SK-N-SH (cell line): ENCODE measurements at regions not wholly inside any gene's neighbourhood (a gene's known extent, or its start where the extent isn't known, plus 50 kb on each side); places are given as distances from the start of the nearest gene placed in this dataset.

Experiments used
- CTCF ChIA-PET: fragments of 300-600, 350-600 bp; formaldehyde crosslinking; extraction: SDS; loops from one replicate; lab custom pipeline; 2021; lab: Yijun Ruan, JAX
- POLR2A ChIA-PET: fragments of 350-600 bp; sonication (Branson Sonifier 250); formaldehyde crosslinking; extraction: SDS; loops from one replicate; lab custom pipeline; 2020; ENCODE audit warnings: antibody characterized with exemption, inconsistent platforms; lab: Yijun Ruan, JAX
- DNase-seq: peaks from one replicate; pipeline ENCODE4 v3.0.0; 2012
- H2AFZ ChIP-seq: fragments of 200-600 bp; sonication (generic); 2 replicates; pipeline ENCODE4 v1.8.1; 2016; ENCODE audit warnings: antibody characterized with exemption, mild to moderate bottlenecking, low read depth
- H3F3A ChIP-seq: fragments of 200-600 bp; sonication (generic); replicated peaks from 2 replicates; pipeline ENCODE3; 2016; ENCODE audit warnings: antibody characterized with exemption, mild to moderate bottlenecking; ENCODE audit not compliant: insufficient read depth
- H3K27ac ChIP-seq, 2 experiments: fragments of 200-500 bp in 1 of 2; fragments of 200-600 bp in 1 of 2; sonication (Bioruptor generic) in 1 of 2; sonication (generic), shearing (Covaris generic) in 1 of 2; 2 replicates each; pipeline versions ENCODE4 v1.5.1 to v1.6.1; 2014 to 2016; ENCODE audit warnings: low read depth in 2 of 2, inconsistent platforms in 1 of 2, low read length in 1 of 2, mild to moderate bottlenecking in 1 of 2, mixed read lengths in 1 of 2
- H3K27me3 ChIP-seq: fragments of 200-600 bp; sonication (generic), shearing (Covaris generic); 2 replicates; pipeline ENCODE4 v1.6.1; 2016; ENCODE audit warnings: mixed run types; ENCODE audit not compliant: insufficient read depth
- H3K36me3 ChIP-seq, 2 experiments: fragments of 200-500 bp in 1 of 2; fragments of 200-600 bp in 1 of 2; sonication (Bioruptor generic) in 1 of 2; sonication (generic) in 1 of 2; replicated peaks in 1 of 2; 2 replicates each; pipeline versions ENCODE3 to v1.5.1; 2014 to 2016; ENCODE audit warnings: low read length in 1 of 2, mild to moderate bottlenecking in 1 of 2; ENCODE audit not compliant: insufficient read depth in 2 of 2, control insufficient read depth in 1 of 2
- H3K4me1 ChIP-seq, 2 experiments: fragments of 200-500 bp in 1 of 2; fragments of 200-600 bp in 1 of 2; sonication (Bioruptor generic) in 1 of 2; sonication (generic), shearing (Covaris generic) in 1 of 2; 2 replicates each; pipeline versions ENCODE4 v1.5.1 to v1.6.1; 2014 to 2016; ENCODE audit warnings: low read depth in 1 of 2, low read length in 1 of 2, mixed run types in 1 of 2; ENCODE audit not compliant: insufficient read depth in 2 of 2, control insufficient read depth in 1 of 2
- H3K4me2 ChIP-seq: fragments of 200-600 bp; sonication (generic), shearing (Covaris generic); 2 replicates; pipeline ENCODE4 v1.6.1; 2017; ENCODE audit warnings: mixed run types
- H3K4me3 ChIP-seq, 2 experiments: fragments of 200-500 bp in 1 of 2; fragments of 200-600 bp in 1 of 2; sonication (Bioruptor generic) in 1 of 2; sonication (generic), shearing (Covaris generic) in 1 of 2; 2 replicates each; pipeline versions ENCODE4 v1.5.1 to v1.8.1; 2014 to 2016; ENCODE audit warnings: low read depth in 2 of 2, inconsistent platforms in 1 of 2, low read length in 1 of 2, mild to moderate bottlenecking in 1 of 2, mixed read lengths in 1 of 2, moderate library complexity in 1 of 2
- H3K79me2 ChIP-seq: fragments of 200-600 bp; sonication (generic); 2 replicates; pipeline ENCODE4 v1.8.1; 2017; ENCODE audit warnings: mild to moderate bottlenecking; ENCODE audit not compliant: insufficient read depth
- H3K9ac ChIP-seq: fragments of 200-600 bp; sonication (generic); 2 replicates; pipeline ENCODE4 v1.6.1; 2017; ENCODE audit warnings: mixed run types
- H3K9me2 ChIP-seq: fragments of 200-600 bp; sonication (generic); 2 replicates; pipeline ENCODE4 v1.6.1; 2017; ENCODE audit warnings: mixed run types
- H3K9me3 ChIP-seq: fragments of 200-600 bp; sonication (generic); 2 replicates; pipeline ENCODE4 v1.6.1; 2017; ENCODE audit warnings: mixed run types, mild to moderate bottlenecking, moderate library complexity
- H4K20me1 ChIP-seq: fragments of 200-600 bp; sonication (generic); 2 replicates; pipeline ENCODE4 v1.6.1; 2017; ENCODE audit warnings: mild to moderate bottlenecking, mixed run types; ENCODE audit not compliant: insufficient read depth
- EP300 ChIP-seq, 2 experiments: IDR thresholded peaks; 2 replicates each; pipeline versions ENCODE4 v1.4.0 to v1.6.1; 2012; ENCODE audit warnings: borderline replicate concordance in 1 of 2, low read depth in 1 of 2, low read length in 1 of 2
- FOSL2 ChIP-seq: IDR thresholded peaks from 2 replicates; pipeline ENCODE4 v1.4.0; 2012; ENCODE audit warnings: low read depth, mild to moderate bottlenecking, moderate library complexity, borderline replicate concordance
- IRF3 ChIP-seq: fragments of 150-350 bp; IDR thresholded peaks from 2 replicates; pipeline ENCODE4 v1.6.1; 2016; ENCODE audit warnings: mild to moderate bottlenecking, low read depth, low read length
- JUND ChIP-seq: IDR thresholded peaks from 2 replicates; pipeline ENCODE4 v1.4.0; 2012
- MEF2A ChIP-seq: IDR thresholded peaks from 2 replicates; pipeline ENCODE4 v1.4.0; 2012; ENCODE audit warnings: low read depth, borderline replicate concordance
- NFIC ChIP-seq: IDR thresholded peaks from 2 replicates; pipeline ENCODE4 v1.4.0; 2012; ENCODE audit warnings: borderline replicate concordance
- NRF1 ChIP-seq: IDR thresholded peaks from 2 replicates; pipeline ENCODE4 v1.6.1; 2012; ENCODE audit warnings: low read depth, mild to moderate bottlenecking, low read length
- POLR2AphosphoS5 ChIP-seq: IDR thresholded peaks from 2 replicates; pipeline ENCODE4 v1.6.1; 2012; ENCODE audit warnings: low read depth, low read length
- RXRA ChIP-seq: IDR thresholded peaks from 2 replicates; pipeline ENCODE4 v1.4.0; 2012; ENCODE audit warnings: low read depth, mild to moderate bottlenecking, borderline replicate concordance
- TAF1 ChIP-seq: IDR thresholded peaks from 2 replicates; pipeline ENCODE4 v1.6.1; 2012; ENCODE audit warnings: low read depth, mild to moderate bottlenecking, low read length, moderate library complexity, borderline replicate concordance
- TCF12 ChIP-seq: IDR thresholded peaks from 2 replicates; pipeline ENCODE4 v1.4.0; 2012
- YY1 ChIP-seq: IDR thresholded peaks from 2 replicates; pipeline ENCODE4 v1.4.0; 2012; ENCODE audit warnings: low read depth, mild to moderate bottlenecking
- WGBS: methylation state at CpG from one replicate; pipeline ENCODE4 v1.1.6; 2017; ENCODE audit warnings: low lambda C conversion rate; 5-methylcytosine and 5-hydroxymethylcytosine counted together
- TF ChIP-seq, protein P1 (sequence below): IDR thresholded peaks from 2 replicates; pipeline ENCODE4 v1.6.1; 2012; ENCODE audit warnings: mild to moderate bottlenecking, low read depth, low read length, moderate library complexity
- TF ChIP-seq, protein P2 (sequence below): fragments of 150-350 bp; IDR thresholded peaks from 2 replicates; pipeline ENCODE4 v1.6.1; 2017; ENCODE audit warnings: antibody characterized with exemption, low read length, low read depth, borderline replicate concordance
- TF ChIP-seq, protein P3 (sequence below): IDR thresholded peaks from 2 replicates; pipeline ENCODE4 v1.4.0; 2012; ENCODE audit warnings: low read depth, borderline replicate concordance

- WGBS: 34% methylated on average over 7 of the region's 7 CpGs
These were observed 1695.4 kb upstream of the WWC1 start for GRCh38 chr5:166596043-166596442.

DNA sequence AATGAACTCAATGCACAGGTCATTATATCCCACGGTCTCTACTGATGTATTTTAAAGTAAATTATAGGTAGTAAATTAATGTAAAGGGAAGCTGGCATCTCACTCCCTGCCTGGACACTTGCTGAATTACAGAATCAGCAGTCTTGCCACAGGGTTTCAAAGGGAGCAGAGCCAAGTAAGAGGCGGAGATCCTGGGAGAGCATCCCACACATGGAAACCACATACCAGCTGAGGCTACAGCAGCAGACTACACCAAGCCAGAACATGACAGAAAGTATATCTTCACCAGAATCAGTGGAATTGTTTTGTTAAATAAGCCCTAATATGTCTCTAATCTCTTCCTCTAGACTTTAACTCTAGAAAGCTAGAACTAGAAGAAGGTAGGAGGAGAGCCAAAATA lies 1689.2 kb upstream of the WWC1 start:
- DNase-seq: no peak
- no peaks in the 10 kb centered on the region; a peak in 1 of 4 replicates for H3K4me1 ChIP-seq
- no peak overlapping the region for H3K9ac ChIP-seq
- no peaks in the 10 kb centered on the region for H3F3A ChIP-seq
- H3K27ac ChIP-seq: no peak overlapping the region
- no peaks in the 10 kb centered on the region for H3K9me2 ChIP-seq
- ChIA-PET POLR2A (no interaction called here), CTCF (no interaction called here)
- H3K4me2 ChIP-seq: no peak overlapping the region
- no peak overlapping the region for H2AFZ ChIP-seq
- H3K36me3 ChIP-seq: no peaks in the 10 kb centered on the region
- H3K27me3 ChIP-seq: no peaks in the 10 kb centered on the region
- H3K4me3 ChIP-seq: no peak overlapping the region
- 23% methylated on average over 2 of the region's 2 CpGs for WGBS
- no peaks in the 10 kb centered on the region for H4K20me1 ChIP-seq
- no peak for TF ChIP-seq NFIC
- no peak for TF ChIP-seq MEF2A
- TF ChIP-seq, protein P1, sequence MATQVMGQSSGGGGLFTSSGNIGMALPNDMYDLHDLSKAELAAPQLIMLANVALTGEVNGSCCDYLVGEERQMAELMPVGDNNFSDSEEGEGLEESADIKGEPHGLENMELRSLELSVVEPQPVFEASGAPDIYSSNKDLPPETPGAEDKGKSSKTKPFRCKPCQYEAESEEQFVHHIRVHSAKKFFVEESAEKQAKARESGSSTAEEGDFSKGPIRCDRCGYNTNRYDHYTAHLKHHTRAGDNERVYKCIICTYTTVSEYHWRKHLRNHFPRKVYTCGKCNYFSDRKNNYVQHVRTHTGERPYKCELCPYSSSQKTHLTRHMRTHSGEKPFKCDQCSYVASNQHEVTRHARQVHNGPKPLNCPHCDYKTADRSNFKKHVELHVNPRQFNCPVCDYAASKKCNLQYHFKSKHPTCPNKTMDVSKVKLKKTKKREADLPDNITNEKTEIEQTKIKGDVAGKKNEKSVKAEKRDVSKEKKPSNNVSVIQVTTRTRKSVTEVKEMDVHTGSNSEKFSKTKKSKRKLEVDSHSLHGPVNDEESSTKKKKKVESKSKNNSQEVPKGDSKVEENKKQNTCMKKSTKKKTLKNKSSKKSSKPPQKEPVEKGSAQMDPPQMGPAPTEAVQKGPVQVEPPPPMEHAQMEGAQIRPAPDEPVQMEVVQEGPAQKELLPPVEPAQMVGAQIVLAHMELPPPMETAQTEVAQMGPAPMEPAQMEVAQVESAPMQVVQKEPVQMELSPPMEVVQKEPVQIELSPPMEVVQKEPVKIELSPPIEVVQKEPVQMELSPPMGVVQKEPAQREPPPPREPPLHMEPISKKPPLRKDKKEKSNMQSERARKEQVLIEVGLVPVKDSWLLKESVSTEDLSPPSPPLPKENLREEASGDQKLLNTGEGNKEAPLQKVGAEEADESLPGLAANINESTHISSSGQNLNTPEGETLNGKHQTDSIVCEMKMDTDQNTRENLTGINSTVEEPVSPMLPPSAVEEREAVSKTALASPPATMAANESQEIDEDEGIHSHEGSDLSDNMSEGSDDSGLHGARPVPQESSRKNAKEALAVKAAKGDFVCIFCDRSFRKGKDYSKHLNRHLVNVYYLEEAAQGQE: no peak
- TF ChIP-seq EP300 (IDR thresholded peaks at IDR 0.05; ENCODE audit: borderline replicate concordance in 1 of 2, low read depth in 1 of 2, low read length in 1 of 2): no peak
- no peak for TF ChIP-seq TAF1
- no peak for TF ChIP-seq NRF1
- TF ChIP-seq IRF3: no peak
- TF ChIP-seq TCF12: no peak
- no peaks in the 10 kb centered on the region for H3K79me2 ChIP-seq
- peaks cover 5% of the 10 kb centered on the region; the same call in 1 of the 2 replicates for H3K9me3 ChIP-seq

More at GRCh38 chr5:166596043-166596442, 1695.4 kb upstream of the WWC1 start:
- CTCF ChIA-PET: interaction anchor here (0.6 kb wide), 1 partner anchor 60 kb away, joined by 4 read pairs; no protein-coding TSS in a partner anchor
- Histone ChIP-seq H3K4me1 (no peaks in the 10 kb centered on the region), H3F3A (no peaks in the 10 kb centered on the region), H3K27ac (no peak overlapping the region), H3K9ac (no peak overlapping the region), H3K9me3 (no peaks in the 10 kb centered on the region), H3K79me2 (no peaks in the 10 kb centered on the region), H3K9me2 (no peaks in the 10 kb centered on the region), H3K4me2 (no peak overlapping the region), H4K20me1 (no peaks in the 10 kb centered on the region), H3K27me3 (no peaks in the 10 kb centered on the region), H2AFZ (no peak overlapping the region), H3K36me3 (no peaks in the 10 kb centered on the region), H3K4me3 (no peak overlapping the region)
- DNase-seq: no peak
- TF ChIP-seq POLR2AphosphoS5: no peak
- TF ChIP-seq TAF1: no peak
- TF ChIP-seq RXRA: no peak
- no peak for TF ChIP-seq FOSL2
- TF ChIP-seq YY1: no peak
- TF ChIP-seq, protein P2, sequence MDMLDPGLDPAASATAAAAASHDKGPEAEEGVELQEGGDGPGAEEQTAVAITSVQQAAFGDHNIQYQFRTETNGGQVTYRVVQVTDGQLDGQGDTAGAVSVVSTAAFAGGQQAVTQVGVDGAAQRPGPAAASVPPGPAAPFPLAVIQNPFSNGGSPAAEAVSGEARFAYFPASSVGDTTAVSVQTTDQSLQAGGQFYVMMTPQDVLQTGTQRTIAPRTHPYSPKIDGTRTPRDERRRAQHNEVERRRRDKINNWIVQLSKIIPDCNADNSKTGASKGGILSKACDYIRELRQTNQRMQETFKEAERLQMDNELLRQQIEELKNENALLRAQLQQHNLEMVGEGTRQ: no peak
- TF ChIP-seq NFIC: no peak
- TF ChIP-seq EP300 (IDR thresholded peaks at IDR 0.05; ENCODE audit: borderline replicate concordance in 1 of 2, low read depth in 1 of 2, low read length in 1 of 2): no peak
- TF ChIP-seq, protein P3, sequence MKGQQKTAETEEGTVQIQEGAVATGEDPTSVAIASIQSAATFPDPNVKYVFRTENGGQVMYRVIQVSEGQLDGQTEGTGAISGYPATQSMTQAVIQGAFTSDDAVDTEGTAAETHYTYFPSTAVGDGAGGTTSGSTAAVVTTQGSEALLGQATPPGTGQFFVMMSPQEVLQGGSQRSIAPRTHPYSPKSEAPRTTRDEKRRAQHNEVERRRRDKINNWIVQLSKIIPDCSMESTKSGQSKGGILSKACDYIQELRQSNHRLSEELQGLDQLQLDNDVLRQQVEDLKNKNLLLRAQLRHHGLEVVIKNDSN: no peak
- no peak for TF ChIP-seq JUND
- POLR2A ChIA-PET: no interaction called here
